Nephron (organoid): ENCODE measurements at regions not wholly inside any gene's neighbourhood (a gene's known extent, or its start where the extent isn't known, plus 50 kb on each side); places are given as distances from the start of the nearest gene placed in this dataset.

Source experiments
- H3K27ac Mint-ChIP-seq, 3 experiments: 2 replicates each; pipeline ENCODE4 v1.8.0; 2020; ENCODE audit warnings: mixed read lengths in 3 of 3, mild to moderate bottlenecking in 2 of 3, moderate library complexity in 1 of 3
- H3K27me3 Mint-ChIP-seq: 2 replicates; pipeline ENCODE4 v1.8.0; 2021; ENCODE audit warnings: low read depth, mild to moderate bottlenecking, moderate library complexity, mixed read lengths
- H3K36me3 Mint-ChIP-seq: 2 replicates; pipeline ENCODE4 v1.8.0; 2020; ENCODE audit warnings: low read depth, mixed read lengths
- H3K4me1 Mint-ChIP-seq: 2 replicates; pipeline ENCODE4 v1.8.0; 2020; ENCODE audit warnings: mixed read lengths
- H3K4me3 Mint-ChIP-seq, 3 experiments: 2 replicates each; pipeline ENCODE4 v1.8.0; 2020; ENCODE audit warnings: mild to moderate bottlenecking in 3 of 3, mixed read lengths in 3 of 3, moderate library complexity in 2 of 3
- H3K9me3 Mint-ChIP-seq: 2 replicates; pipeline ENCODE4 v1.8.0; 2020; ENCODE audit warnings: mixed read lengths
- TF ChIP-seq, protein P1 (sequence below), 3 experiments: fragments of 200-600 bp; sonication (generic); IDR thresholded peaks; one replicate each; pipeline ENCODE4 v1.5.0; 2021; ENCODE audit warnings: antibody characterized with exemption in 3 of 3; ENCODE audit not compliant: unreplicated experiment in 3 of 3

DNA sequence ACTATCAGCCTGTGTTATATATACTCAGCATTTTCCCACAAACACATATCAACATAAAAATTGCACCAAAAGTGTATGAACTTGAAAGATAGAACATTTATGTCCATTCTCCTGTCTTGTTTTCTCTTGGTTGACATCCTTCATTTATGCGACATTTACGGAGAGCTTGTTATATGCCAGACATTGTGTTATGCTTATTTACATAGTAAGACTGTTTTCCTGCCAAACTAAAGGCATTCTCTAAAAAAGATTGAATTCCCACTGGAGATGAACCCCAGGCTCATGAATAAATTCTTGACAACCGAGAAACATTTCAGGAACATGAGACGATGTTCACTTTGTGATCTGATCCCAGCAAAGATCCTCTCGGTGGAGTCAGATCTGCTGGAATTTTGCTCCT is 131.0 kb downstream of the RAP2A start:
- Mint-ChIP-seq H3K27me3 (peaks cover 4% of the 10 kb centered on the region), H3K9me3 (no peaks in the 10 kb centered on the region), H3K36me3 (no peaks in the 10 kb centered on the region), H3K4me1 (peaks cover 9% of the 10 kb centered on the region), H3K4me3 (no peak overlapping the region), H3K27ac (no peak overlapping the region)
- TF ChIP-seq, protein P1, sequence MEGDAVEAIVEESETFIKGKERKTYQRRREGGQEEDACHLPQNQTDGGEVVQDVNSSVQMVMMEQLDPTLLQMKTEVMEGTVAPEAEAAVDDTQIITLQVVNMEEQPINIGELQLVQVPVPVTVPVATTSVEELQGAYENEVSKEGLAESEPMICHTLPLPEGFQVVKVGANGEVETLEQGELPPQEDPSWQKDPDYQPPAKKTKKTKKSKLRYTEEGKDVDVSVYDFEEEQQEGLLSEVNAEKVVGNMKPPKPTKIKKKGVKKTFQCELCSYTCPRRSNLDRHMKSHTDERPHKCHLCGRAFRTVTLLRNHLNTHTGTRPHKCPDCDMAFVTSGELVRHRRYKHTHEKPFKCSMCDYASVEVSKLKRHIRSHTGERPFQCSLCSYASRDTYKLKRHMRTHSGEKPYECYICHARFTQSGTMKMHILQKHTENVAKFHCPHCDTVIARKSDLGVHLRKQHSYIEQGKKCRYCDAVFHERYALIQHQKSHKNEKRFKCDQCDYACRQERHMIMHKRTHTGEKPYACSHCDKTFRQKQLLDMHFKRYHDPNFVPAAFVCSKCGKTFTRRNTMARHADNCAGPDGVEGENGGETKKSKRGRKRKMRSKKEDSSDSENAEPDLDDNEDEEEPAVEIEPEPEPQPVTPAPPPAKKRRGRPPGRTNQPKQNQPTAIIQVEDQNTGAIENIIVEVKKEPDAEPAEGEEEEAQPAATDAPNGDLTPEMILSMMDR (IDR thresholded peaks at IDR 0.05; ENCODE audit: unreplicated experiment in 3 of 3): no peak

DNA sequence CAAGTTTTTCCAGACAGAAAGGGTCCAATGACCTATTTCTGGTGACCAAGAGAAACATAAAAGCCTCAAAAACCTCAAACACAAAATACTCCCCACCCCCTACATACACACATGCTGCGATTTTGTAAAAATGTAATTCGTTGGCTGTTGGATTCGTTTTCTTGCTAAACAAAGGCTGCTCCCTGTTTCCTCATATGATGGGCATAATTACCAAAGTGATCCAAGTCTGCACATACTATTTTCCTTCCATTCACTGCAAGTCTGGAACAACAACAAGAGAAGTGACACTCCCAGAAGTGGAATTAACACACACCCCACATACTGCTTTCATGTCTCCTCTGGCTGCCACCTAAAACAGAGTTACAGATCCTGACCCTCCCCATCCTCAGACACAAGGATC is 131.9 kb downstream of the RAP2A start:
- H3K27ac Mint-ChIP-seq: no peak overlapping the region
- H3K4me1 Mint-ChIP-seq: peaks cover 17% of the 10 kb centered on the region
- H3K4me3 Mint-ChIP-seq: no peak overlapping the region
- peaks cover 4% of the 10 kb centered on the region for H3K27me3 Mint-ChIP-seq
- H3K36me3 Mint-ChIP-seq: no peaks in the 10 kb centered on the region
- H3K9me3 Mint-ChIP-seq: no peaks in the 10 kb centered on the region
- TF ChIP-seq, protein P1 (IDR thresholded peaks at IDR 0.05; ENCODE audit: unreplicated experiment in 3 of 3): no peak

DNA sequence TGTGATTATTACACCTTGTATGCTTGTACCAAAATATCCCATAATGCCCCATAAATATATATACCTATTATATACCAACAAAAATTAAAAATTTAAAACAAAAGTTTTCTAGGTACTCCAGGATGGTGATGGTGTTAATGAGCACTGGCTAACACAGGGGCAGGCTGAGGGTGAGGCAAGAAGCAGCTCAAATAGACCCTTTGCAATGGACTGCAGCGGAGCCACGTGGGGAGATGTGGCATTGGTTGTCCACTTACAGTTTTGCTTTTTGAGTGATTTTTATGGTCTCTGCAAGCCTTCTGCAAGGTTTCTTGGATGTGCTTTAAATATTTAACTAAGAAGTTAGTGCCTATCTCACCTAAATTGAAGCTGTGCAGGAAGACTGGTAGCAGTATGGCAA is 132.9 kb downstream of the RAP2A start:
- Mint-ChIP-seq H3K4me1 (peaks cover 19% of the 10 kb centered on the region), H3K4me3 (no peak overlapping the region), H3K9me3 (no peaks in the 10 kb centered on the region), H3K27ac (no peak overlapping the region), H3K27me3 (peaks cover 4% of the 10 kb centered on the region), H3K36me3 (no peaks in the 10 kb centered on the region)
- TF ChIP-seq, protein P1 (IDR thresholded peaks at IDR 0.05; ENCODE audit: unreplicated experiment in 3 of 3): no peak

DNA sequence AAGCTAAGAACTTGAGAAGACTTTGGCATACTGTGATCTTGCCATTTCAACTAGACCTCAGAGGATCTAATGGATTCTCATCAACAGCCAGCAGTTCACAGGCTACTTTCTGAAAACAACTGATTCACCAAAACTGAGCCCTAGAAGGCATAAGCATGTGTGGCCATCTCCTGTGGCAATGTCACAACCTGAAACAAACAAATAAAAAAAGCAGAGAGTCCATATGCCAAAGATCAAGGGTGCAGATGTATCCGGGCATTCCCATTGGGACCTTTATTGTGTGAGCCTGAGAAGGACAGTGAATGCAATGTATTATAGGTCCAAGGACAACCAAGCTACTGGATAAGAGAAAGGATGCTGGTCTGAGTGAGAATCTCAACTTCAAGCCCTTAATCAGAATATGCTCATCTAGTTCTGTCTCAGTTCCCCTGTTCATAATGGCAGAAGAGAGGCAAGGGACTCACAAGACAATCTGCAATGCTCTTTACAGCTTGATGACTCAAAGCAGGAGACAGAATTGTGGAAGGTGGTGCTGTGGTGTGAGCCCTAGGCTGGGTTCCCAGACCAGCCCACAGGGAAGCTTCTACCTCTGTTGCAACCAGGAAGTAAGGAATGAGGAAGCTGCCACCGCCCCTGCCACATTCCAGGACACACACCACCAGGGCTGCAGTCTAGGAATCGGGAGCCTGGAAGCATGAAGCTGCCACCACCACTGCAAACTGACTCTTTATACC is 133.7 kb downstream of the RAP2A start:
- H3K27me3 Mint-ChIP-seq: peaks cover 4% of the 10 kb centered on the region

DNA sequence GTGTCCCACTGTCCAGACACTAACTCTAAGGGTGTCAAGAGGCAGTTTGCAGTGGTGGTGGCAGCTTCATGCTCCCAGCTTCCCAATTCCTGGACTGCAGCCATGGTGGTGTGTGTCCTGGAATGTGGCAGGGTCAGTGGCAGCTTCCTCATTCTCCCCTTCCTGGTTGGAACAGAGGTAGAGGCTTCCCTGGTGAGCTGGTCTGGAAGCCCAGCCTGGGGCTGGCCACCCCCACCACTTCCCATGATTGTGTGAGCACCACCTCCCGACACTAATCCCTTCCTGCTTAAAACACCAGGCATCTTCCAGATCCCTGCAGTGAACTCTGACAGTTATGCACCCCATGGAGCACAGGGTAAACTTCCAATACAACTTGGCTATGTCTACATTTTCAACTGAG is 134.9 kb downstream of the RAP2A start:
- Mint-ChIP-seq H3K4me1 (peaks cover 19% of the 10 kb centered on the region), H3K36me3 (no peaks in the 10 kb centered on the region), H3K27ac (no peak overlapping the region), H3K9me3 (no peaks in the 10 kb centered on the region), H3K27me3 (peaks cover 4% of the 10 kb centered on the region), H3K4me3 (no peak overlapping the region)
- TF ChIP-seq, protein P1 (IDR thresholded peaks at IDR 0.05; ENCODE audit: unreplicated experiment in 3 of 3): no peak

More for the DNA sequence above, 133.7 kb downstream of the RAP2A start:
- Mint-ChIP-seq H3K9me3 (no peaks in the 10 kb centered on the region), H3K4me3 (no peak overlapping the region), H3K36me3 (no peaks in the 10 kb centered on the region), H3K27ac (no peak overlapping the region), H3K4me1 (peaks cover 19% of the 10 kb centered on the region)
- TF ChIP-seq, protein P1 (IDR thresholded peaks at IDR 0.05; ENCODE audit: unreplicated experiment in 3 of 3): no peak

DNA sequence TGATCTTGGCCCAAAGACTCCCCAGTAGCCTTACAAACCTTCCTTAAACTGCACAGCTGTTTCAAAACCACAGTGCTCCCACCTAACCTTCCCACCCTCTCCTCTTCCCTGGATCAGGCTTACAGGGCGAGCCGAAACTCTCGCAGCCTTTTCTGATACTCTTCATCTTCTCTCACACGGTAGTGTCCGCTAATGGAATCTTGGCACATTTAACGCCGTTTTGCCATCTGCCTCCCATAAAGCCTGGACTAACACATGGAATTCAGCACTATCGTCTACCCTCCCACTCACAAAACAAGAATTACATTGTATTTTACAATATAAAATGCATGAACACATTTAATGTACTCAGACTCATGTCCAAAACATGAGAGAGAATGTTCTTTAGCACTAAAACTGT is 135.9 kb downstream of the RAP2A start:
- TF ChIP-seq, protein P1 (IDR thresholded peaks at IDR 0.05; ENCODE audit: unreplicated experiment in 3 of 3): no peak
- peaks cover 19% of the 10 kb centered on the region for H3K4me1 Mint-ChIP-seq
- H3K9me3 Mint-ChIP-seq: no peaks in the 10 kb centered on the region
- no peaks in the 10 kb centered on the region for H3K36me3 Mint-ChIP-seq
- peak overlapping the region; percentile 1 to 15 (median 9) for H3K27ac Mint-ChIP-seq
- H3K4me3 Mint-ChIP-seq: no peak overlapping the region
- peaks cover 4% of the 10 kb centered on the region for H3K27me3 Mint-ChIP-seq
